Middle frontal gyrus (tissue), 1 donor: ENCODE measurements at regions not wholly inside any gene's neighbourhood (a gene's known extent, or its start where the extent isn't known, plus 50 kb on each side); places are given as distances from the start of the nearest gene placed in this dataset.
"Not testable (repeated sequence)": the region's sequence is repeated elsewhere in the genome, so short reads cannot be mapped to it uniquely, and the experiment has no call there.

Experiments used
- DNase-seq: peaks from one replicate; pipeline ENCODE4 v3.0.0-alpha.2; 2015; ENCODE audit warnings: low spot score; ENCODE audit errors: extremely low spot score

DNA sequence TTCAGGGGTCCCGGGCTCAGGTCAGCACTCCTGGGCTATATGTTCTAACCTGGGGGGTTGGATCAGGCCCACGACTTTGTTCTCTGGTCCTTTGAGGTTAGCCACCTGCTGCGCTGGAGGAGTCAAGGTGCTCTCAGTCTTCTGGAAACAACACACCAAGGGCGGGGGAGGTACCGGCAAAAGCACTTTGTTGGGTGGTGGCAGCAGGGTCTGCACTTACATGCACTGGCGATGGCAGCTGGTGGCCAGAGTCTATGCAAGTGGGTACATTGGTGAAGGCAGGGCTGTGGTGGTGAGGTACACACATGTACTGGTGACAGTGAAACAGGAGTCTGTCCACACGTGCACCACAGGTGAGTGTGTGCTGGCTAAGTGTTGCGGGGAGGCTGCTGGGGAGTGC lies 194.2 kb upstream of the MAGI2 start:
- DNase-seq: no peak

DNA sequence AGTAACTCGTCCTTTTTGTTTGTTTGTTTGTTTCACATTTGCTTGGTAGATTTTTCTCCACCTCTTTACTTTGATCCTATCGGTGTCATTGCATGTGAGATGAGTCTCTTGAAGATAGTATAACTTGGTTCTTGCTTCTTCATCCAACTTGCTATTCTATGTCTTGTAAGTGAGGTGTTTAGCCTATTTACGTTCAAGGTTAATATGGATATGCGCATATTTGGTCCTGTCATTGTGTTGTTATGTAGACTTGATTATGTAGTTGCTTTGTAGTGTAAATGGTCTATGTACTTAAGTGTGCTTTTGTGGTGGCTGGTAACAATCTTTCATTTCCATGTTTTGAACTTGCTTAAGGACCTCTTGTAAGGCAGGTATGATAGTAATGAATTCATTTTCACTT lies 192.8 kb upstream of the MAGI2 start:
- no peak for DNase-seq

DNA sequence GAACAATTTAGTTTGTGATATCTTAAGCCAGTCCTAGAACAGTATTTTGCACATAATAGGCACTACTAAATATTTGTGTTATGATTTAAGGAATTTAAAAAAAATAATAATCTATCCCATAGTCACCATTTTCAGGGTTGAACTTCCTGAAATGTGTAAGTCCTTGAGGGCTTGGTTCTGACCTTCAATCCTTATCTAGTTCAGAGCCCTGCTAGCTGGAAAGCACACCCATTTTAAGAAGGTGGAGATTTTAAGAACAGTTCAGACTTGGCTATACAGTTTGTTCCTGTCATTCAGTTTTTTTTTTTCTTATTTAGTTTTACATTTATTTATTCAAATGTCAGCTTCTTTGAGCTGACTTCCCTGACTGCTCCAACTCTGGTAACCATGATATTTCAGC lies 183.4 kb upstream of the MAGI2 start:
- DNase-seq: no peak

DNA sequence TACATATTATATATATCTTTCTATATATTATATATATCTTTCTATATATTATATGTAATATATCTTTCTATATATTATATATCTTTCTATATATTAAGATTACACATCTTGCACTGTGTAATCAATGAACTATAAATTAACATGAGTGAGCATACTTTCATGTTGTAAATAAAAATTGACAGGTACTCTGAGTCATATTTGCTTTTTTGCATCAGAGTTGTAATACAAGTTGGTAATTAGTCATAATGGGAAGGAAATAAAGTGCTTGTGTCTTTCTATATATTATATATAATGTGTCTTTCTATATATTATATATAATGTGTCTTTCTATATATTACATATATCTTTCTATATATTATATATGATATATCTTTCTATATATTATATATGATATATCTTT lies 172.5 kb upstream of the MAGI2 start:
- DNase-seq: not testable (repeated sequence)

- DNase-seq: no peak
Observed at GRCh38 chr7:79624336-79624735, 170.9 kb upstream of the MAGI2 start.

DNA sequence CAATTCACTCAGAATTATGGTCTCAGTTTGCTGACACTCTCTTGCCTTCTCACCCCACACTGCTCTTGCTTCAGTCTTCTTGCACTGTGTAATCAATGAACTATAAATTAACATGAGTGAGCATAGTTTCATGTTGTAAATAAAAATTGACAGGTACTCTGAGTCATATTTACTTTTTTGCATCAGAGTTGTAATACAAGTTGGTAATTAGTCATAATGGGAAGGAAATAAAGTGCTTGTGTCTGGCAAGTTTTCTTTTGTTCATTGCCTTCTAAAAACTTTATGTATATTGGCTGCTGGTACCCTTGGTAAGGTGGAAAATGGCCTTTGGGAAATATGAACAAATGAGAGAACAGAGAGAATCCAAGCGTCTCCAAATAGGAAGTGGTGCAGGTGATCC lies 169.3 kb upstream of the MAGI2 start:
- no peak for DNase-seq

DNA sequence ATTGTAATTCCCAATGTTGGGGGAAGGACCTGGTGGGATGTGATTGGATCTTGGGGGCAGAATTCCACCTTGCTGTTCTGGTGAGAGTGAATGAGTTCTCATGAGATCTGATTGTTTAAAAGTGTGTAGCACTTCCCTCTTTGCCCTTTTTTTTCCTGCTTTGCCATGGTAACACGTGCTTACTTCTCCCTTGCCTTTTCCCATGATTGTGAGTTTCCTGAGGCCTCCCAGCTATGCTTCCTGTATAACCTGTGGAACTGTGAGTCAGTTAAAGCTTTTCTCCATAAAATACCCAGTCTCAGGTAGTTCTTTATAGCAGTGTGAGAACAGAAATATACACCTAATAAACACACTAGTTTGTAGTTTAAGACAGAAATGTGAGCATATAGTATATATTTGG lies 166.8 kb upstream of the MAGI2 start:
- no peak for DNase-seq

DNA sequence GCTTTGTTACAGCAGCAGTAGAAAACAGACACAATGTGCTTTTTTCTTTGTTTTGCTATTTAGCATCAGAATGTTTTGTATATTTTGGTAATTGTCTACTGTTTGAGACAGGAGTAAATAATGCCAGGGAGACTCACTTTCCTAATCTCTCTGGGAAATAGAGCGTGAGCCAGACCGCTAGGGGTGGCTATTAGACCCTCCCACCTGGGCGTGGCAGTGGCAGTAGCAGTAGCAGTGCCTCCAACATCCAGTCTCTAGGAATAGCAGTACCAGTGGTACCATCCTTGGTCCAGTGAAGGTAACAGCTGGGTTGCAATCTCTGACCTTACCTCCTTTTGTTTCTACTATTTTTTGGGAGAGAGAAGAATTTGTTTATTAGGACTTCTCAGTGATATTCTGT lies 165.7 kb upstream of the MAGI2 start:
- DNase-seq: no peak

DNA sequence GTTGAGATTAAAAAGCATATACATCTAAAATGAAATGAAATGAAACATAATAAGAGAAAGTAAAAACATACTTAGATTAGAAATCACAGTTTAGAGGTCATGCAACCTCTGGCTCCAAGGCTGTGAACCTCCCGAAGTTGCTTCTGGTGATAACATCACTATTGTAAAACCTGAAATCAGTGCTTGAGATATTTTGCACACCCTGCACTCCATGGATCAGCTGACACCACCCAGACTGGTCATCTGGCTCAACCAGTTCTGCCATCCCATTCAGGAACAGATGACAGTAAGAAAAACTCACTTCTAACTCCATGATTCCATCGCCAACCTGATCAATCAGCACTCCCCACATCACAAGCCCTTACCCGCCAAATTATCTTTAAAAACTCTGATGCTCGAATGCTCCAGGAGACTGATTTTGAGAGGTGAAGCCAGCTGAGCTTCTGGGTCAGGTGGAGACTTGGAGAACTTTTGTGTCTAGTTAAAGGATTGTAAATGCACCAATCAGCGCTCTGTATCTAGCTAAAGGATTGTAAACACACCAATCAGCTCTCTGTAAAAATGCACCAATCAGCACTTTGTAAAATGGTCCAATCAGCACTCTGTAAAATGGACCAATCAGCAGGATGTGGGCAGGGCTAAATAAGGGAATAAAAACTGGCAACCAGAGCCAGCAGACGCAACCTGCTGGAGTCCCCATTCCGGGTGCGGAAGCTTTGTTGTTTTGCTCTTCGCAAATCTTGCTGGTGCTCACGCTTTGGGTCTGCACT lies 162.6 kb upstream of the MAGI2 start:
- no peak for DNase-seq

DNA sequence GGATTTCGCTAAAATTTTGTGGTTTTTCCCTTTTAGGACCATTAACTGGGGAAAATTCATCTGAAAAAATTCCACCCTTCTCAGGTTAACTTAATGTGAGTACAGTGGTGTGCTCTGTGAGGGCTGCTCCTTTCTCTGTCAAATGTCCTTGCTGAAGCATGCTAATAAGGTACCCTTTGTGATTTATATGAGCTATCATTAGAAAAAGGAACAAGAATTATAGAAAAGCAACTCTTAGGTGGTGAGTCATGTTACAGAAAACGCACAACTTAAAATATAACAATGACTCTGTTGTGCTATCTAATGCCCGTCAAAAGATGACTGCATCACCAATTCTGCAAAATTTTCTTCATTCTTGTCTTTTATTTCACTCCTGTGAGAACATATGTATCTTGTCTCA lies 162.0 kb upstream of the MAGI2 start:
- DNase-seq: no peak

- no peak for DNase-seq
Observed at GRCh38 chr7:79612903-79613302, 159.4 kb upstream of the MAGI2 start.

DNA sequence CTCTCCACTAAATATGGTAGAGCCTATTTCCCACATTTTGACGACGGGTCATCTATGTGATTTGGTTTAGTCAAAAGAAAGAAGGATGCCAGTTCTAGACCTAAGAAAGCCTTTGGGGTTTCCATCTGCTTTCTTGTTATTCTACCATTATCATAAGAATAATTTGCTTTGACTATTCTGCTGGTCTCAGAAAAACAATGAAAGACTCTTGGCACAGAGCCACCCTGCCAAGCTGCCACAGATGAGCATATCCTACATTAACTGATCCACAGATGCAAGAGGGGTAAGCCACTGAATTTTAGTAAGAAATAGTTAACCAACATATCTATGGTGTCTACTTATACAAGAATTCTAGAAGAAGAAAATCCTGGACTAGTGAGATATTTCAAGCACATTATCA lies 158.6 kb upstream of the MAGI2 start:
- DNase-seq: no peak

DNA sequence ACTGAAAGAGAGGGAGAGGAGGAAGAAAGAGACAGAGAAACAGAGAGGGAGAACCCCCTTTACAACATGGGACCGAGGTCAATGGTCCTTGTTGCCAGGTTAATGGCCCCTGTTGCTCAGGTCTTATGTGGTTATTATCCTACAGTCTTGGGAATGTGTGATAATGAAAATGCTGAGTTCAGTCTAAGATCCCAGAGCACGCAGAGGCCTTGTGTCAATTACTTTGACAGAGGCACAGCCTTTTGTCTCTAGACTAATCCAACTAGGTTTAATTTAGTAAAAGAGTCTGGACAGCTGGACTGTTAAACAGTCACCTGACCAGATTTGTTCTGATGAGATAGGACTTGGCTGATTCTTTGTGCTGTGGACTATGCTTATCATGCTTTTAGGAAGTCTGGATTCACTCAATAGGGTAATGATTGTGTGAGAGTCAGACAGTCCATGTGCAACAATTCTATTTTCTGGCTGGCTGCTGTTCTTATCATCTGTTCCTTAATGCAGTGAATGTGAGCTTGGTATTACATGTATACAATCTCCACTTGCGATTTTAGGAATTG lies 157.4 kb upstream of the MAGI2 start:
- no peak for DNase-seq

DNA sequence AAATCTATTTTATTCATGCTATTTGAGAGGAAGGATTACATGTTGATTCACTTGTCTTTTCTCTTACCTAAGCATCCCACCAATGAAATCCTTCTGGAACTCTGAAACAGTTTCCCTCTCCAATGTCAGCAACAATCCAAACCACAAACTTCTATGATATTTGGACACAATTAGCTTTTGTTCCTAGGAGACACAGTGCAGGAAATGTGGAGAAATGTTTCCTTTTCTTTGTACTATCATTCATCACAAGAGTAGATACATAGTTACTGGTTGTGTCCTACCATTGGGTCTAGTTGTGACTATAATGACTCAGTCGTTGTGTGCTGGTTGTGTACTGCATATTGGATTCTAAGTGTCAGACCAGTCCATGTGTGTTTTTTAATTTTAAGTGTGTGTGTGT lies 156.8 kb upstream of the MAGI2 start:
- no peak for DNase-seq

- DNase-seq: no peak
Observed at GRCh38 chr7:79608005-79608404, 154.5 kb upstream of the MAGI2 start.

DNA sequence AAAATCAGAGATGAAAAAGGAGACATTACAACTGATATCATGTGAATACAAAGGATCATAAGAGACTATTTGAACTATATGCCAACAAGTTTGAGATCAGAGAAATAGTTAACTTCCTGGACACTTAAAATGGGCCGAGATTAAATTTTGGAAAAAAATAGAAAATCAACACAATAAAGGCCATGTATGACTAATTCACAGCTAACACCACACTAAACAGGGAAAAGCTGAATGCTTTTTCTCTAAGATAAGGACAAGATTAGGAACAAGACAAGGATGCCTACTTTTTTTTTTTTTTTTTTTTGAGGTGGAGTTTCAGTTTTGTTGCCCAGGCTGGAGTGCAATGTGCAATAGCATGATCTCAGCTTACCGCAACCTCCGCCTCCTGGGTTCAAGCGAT lies 151.4 kb upstream of the MAGI2 start:
- DNase-seq: no peak

DNA sequence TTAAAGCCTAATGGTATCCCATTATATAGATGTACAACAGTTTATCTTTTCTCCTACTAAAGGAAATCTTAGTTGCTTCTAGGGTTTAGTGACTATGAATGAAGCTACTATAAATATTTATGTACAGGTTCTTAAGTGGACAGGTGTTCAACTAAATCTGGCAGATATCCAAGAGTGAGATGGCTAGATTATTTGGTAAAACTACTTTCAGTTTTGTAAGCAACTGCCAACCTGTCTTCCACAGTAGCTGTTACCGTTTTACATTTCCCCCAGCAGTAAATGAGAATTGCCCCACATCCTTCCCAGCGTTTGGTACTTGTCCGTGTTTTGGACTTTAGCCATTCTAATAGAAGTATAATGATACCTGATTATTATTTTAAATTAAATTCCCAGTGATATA lies 144.9 kb upstream of the MAGI2 start:
- DNase-seq: no peak

DNA sequence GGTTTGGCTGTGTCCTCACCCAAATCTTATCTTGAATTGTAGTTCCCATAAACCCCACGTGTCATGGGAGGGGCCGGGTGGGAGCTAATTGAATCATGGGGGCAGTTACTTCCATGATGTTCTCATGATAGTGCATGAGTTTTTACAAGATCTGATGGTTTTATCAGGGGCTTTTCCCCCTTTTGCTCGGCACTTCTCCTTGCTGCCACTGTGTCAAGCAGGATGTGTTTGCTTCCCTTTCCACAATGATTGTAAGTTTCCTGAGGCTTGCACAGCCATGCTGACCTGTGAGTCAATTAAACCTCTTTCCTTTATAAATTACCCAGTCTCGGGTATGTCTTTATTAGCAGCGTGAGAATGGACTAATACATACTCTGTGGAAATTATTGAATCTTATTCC lies 141.2 kb upstream of the MAGI2 start:
- not testable (repeated sequence) for DNase-seq

DNA sequence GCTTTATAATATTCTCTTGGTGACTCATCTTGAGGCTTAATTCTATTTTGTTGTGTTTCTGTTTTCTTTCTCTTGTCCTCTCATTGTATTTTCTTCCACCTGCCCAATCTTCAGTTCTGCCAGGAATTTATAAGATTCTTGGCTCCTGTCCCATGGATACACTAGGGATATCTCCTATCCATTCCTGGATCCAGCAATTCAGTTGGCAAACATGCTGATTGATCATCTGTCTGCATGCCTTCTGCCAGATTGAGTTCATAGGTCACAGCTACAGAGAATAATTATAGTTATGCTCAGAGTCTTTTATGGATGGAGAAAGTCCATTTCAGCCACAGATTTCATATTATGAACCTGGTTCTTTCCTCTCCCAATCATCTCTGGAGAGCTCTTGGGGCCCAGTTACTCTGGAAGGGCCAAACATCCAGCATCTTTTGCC lies 140.4 kb upstream of the MAGI2 start:
- DNase-seq: no peak

- DNase-seq: no peak
Observed at GRCh38 chr7:79590916-79591623, 137.6 kb upstream of the MAGI2 start.

DNA sequence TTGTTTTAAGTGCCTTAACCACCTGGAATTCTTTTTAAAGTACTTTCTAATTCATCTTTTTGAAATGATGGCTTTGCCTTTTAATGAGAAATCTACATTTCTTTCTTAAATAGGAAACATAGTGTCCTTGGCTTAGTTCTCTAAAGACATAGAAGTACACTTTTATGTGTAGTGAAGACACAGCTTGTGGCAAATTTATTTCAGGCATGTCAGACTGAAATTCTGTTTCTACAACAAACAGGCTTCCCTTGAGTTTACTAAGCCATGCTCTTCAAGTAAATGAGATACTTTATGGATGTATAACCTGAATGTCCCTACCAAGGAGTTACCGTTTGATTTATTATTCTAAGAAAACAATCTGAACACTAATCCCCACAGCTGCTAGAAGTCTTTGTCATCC lies 136.9 kb upstream of the MAGI2 start:
- DNase-seq: no peak

GRCh38 chr7:79570903-79571302 lies 117.4 kb upstream of the MAGI2 start:
- DNase-seq: no peak
